K562 (cell line): ENCODE measurements at regions not wholly inside any gene's neighbourhood (a gene's known extent, or its start where the extent isn't known, plus 50 kb on each side); places are given as distances from the start of the nearest gene placed in this dataset.
A peak's percentile ranks its signal among the peaks of the same experiment; 100 is the strongest.

ENCODE experiments used
- ATF1 ChIP-seq, 2 experiments: fragments of 450-650 bp in 1 of 2; IDR thresholded peaks; 2 replicates each; pipeline ENCODE4 v1.6.1; 2016; ENCODE audit warnings: missing compliant biosample characterization in 1 of 2, missing genetic modification characterization in 1 of 2
- BACH1 ChIP-seq: fragments of 200-800 bp; sonication (Bioruptor generic); IDR thresholded peaks from 2 replicates; pipeline ENCODE4 v1.6.1; 2016; ENCODE audit warnings: missing genetic modification characterization, missing compliant biosample characterization
- CBFA2T3 ChIP-seq: fragments of 450-650 bp; IDR thresholded peaks from 2 replicates; pipeline ENCODE4 v1.6.1; 2017
- CBX1 ChIP-seq: sonication (generic); IDR thresholded peaks from 2 replicates; pipeline ENCODE4 v1.6.1; 2016; ENCODE audit warnings: antibody characterized with exemption, low read depth, mild to moderate bottlenecking
- CXXC5 ChIP-seq: fragments of 250-450 bp; sonication (Bioruptor Pico); IDR thresholded peaks from 2 replicates; pipeline ENCODE4 v1.8.0; 2022; ENCODE audit warnings: inconsistent platforms, mild to moderate bottlenecking, moderate library complexity
- FOXA3 ChIP-seq, 2 experiments: fragments of 450-650 bp in 1 of 2; sonication (generic) in 1 of 2; formaldehyde crosslinking; IDR thresholded peaks in 1 of 2; conservative IDR thresholded peaks in 1 of 2; 2 replicates each; pipeline versions ENCODE4 v1.4.0 to v1.8.0; 2020 to 2022; ENCODE audit warnings: mild to moderate bottlenecking in 2 of 2, missing genetic modification reagents in 1 of 2
- GATAD2B ChIP-seq: fragments of 450-650 bp; IDR thresholded peaks from 2 replicates; pipeline ENCODE4 v1.6.1; 2017; ENCODE audit warnings: mild to moderate bottlenecking, borderline replicate concordance
- HCFC1 ChIP-seq: IDR thresholded peaks from 2 replicates; pipeline ENCODE4 v1.6.1; 2012; ENCODE audit warnings: low read depth, low read length, improper control_type of control experiment
- HDAC1 ChIP-seq, 2 experiments: fragments of 450-650 bp; IDR thresholded peaks; 2 replicates each; pipeline ENCODE4 v1.6.1; 2016 to 2017; ENCODE audit warnings: inconsistent platforms in 1 of 2, mild to moderate bottlenecking in 1 of 2, moderate library complexity in 1 of 2
- KLF16 ChIP-seq: IDR thresholded peaks from 2 replicates; pipeline ENCODE4 v1.6.1; 2016; ENCODE audit warnings: antibody characterized with exemption
- MCM2 ChIP-seq: fragments of 450-650 bp; IDR thresholded peaks from 2 replicates; pipeline ENCODE4 v1.6.1; 2017; ENCODE audit warnings: low read depth, mild to moderate bottlenecking
- MTA1 ChIP-seq: fragments of 450-650 bp; IDR thresholded peaks from 2 replicates; pipeline ENCODE4 v1.6.1; 2017; ENCODE audit warnings: borderline replicate concordance
- MTA2 ChIP-seq: fragments of 450-650 bp; IDR thresholded peaks from 2 replicates; pipeline ENCODE4 v1.6.1; 2016; ENCODE audit warnings: low read depth
- MYNN ChIP-seq, 2 experiments: sonication (generic); formaldehyde crosslinking in 1 of 2; IDR thresholded peaks; 2 replicates each; pipeline versions ENCODE4 v1.5.0 to v1.6.1; 2016 to 2020; ENCODE audit warnings: antibody characterized with exemption in 1 of 2, missing genetic modification reagents in 1 of 2
- NCOR1 ChIP-seq: fragments of 450-650 bp; IDR thresholded peaks from 2 replicates; pipeline ENCODE4 v1.6.1; 2016; ENCODE audit warnings: mild to moderate bottlenecking, moderate library complexity
- NFIC ChIP-seq: fragments of 450-650 bp; IDR thresholded peaks from 2 replicates; pipeline ENCODE4 v1.6.1; 2017; ENCODE audit warnings: mild to moderate bottlenecking, inconsistent platforms
- PHF8 ChIP-seq: fragments of 200-600 bp; sonication (generic); IDR thresholded peaks from 2 replicates; pipeline ENCODE4 v1.6.1; 2012; ENCODE audit warnings: mixed run types, mild to moderate bottlenecking, inconsistent platforms, low read length, moderate library complexity, borderline replicate concordance
- PRPF4 ChIP-seq: fragments of 200-400 bp; formaldehyde crosslinking; IDR thresholded peaks from one replicate; pipeline ENCODE4 v1.6.1; 2017; ENCODE audit warnings: low read length, low read depth, mild to moderate bottlenecking; ENCODE audit not compliant: insufficient read depth, poor library complexity, severe bottlenecking
- RBM34 ChIP-seq: fragments of 200-400 bp; formaldehyde crosslinking; IDR thresholded peaks from 2 replicates; pipeline ENCODE4 v1.6.1; 2018; ENCODE audit warnings: low read length, borderline replicate concordance; ENCODE audit not compliant: insufficient read depth
- SMARCA4 ChIP-seq: fragments of 450-650 bp; IDR thresholded peaks from 2 replicates; pipeline ENCODE4 v1.6.1; 2016
- TEAD4 ChIP-seq, 2 experiments: sonication (generic) in 1 of 2; formaldehyde crosslinking in 1 of 2; IDR thresholded peaks; 2 replicates each; pipeline versions ENCODE4 v1.6.1 to v1.8.0; 2012 to 2022; ENCODE audit warnings: borderline replicate concordance in 1 of 2, inconsistent platforms in 1 of 2, low read length in 1 of 2, mild to moderate bottlenecking in 1 of 2, missing genetic modification reagents in 1 of 2
- ZBTB7A ChIP-seq: IDR thresholded peaks from 2 replicates; pipeline ENCODE4 v1.6.1; 2011; ENCODE audit warnings: low read depth, mild to moderate bottlenecking, low read length, moderate library complexity, borderline replicate concordance; ENCODE audit not compliant: control insufficient read depth
- TF ChIP-seq, protein P1 (sequence below): fragments of 450-650 bp; formaldehyde crosslinking; IDR thresholded peaks from 2 replicates; pipeline ENCODE4 v1.4.0; 2022; ENCODE audit warnings: mild to moderate bottlenecking, moderate library complexity
- TF ChIP-seq, protein P2 (sequence below): fragments of 450-650 bp; IDR thresholded peaks from 2 replicates; pipeline ENCODE4 v1.6.1; 2017; ENCODE audit warnings: mild to moderate bottlenecking, moderate library complexity
- TF ChIP-seq, protein P3 (sequence below): sonication (generic); formaldehyde crosslinking; IDR thresholded peaks from 2 replicates; pipeline ENCODE4 v1.8.1; 2023; ENCODE audit warnings: mild to moderate bottlenecking, missing genetic modification reagents
- TF ChIP-seq, protein P4 (sequence below): fragments of 450-650 bp; formaldehyde crosslinking; IDR thresholded peaks from 2 replicates; pipeline ENCODE4 v1.4.0; 2020; ENCODE audit warnings: mild to moderate bottlenecking

DNA sequence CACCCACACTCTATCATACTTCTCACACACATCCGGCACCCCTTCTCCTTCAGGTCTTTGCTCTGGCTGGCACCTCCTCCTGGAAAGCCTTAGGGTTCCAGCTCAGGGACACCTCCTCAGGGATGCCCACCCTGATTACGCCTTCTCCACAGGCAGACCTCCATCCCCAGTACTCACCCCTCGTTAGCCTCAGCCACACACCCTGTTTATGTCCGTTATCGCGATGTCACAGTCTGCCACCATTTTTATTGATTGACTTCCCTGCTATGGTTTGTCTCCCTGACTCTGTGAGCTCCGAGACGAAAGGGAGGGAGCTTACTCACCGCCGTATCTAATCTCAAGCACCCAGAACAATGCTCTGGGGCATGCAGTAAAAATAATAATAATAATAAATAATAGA is 191.7 kb upstream of the LHX5 start (continued):
- TF ChIP-seq MTA2: peak; percentile 57; the same call in 1 of the 2 replicates
- TF ChIP-seq, protein P1, sequence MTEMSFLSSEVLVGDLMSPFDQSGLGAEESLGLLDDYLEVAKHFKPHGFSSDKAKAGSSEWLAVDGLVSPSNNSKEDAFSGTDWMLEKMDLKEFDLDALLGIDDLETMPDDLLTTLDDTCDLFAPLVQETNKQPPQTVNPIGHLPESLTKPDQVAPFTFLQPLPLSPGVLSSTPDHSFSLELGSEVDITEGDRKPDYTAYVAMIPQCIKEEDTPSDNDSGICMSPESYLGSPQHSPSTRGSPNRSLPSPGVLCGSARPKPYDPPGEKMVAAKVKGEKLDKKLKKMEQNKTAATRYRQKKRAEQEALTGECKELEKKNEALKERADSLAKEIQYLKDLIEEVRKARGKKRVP (CRISPR knock-in tag): no peak
- peak; percentile 29; the same call in 1 of the 2 replicates for TF ChIP-seq ZBTB7A
- no peak for TF ChIP-seq ATF1 (CRISPR knock-in tag; IDR thresholded peaks at IDR 0.05)
- TF ChIP-seq ATF1 (tag; IDR thresholded peaks at IDR 0.05): peak; percentile 20; the same call in 1 of the 2 replicates
- TF ChIP-seq, protein P2, sequence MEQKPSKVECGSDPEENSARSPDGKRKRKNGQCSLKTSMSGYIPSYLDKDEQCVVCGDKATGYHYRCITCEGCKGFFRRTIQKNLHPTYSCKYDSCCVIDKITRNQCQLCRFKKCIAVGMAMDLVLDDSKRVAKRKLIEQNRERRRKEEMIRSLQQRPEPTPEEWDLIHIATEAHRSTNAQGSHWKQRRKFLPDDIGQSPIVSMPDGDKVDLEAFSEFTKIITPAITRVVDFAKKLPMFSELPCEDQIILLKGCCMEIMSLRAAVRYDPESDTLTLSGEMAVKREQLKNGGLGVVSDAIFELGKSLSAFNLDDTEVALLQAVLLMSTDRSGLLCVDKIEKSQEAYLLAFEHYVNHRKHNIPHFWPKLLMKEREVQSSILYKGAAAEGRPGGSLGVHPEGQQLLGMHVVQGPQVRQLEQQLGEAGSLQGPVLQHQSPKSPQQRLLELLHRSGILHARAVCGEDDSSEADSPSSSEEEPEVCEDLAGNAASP: no peak
- TF ChIP-seq CBX1: no peak; the same call in 1 of the 2 replicates
- peak; percentile 85 for TF ChIP-seq SMARCA4
- no peak for TF ChIP-seq PRPF4
- 0 out of 2 replicates have a peak, but pooled peaks have one; percentile 17 for TF ChIP-seq CXXC5 (CRISPR knock-in tag)
- TF ChIP-seq HCFC1: no peak
- TF ChIP-seq MTA1: 0 out of 2 replicates have a peak, but pooled peaks have one; percentile 33
- TF ChIP-seq, protein P3, sequence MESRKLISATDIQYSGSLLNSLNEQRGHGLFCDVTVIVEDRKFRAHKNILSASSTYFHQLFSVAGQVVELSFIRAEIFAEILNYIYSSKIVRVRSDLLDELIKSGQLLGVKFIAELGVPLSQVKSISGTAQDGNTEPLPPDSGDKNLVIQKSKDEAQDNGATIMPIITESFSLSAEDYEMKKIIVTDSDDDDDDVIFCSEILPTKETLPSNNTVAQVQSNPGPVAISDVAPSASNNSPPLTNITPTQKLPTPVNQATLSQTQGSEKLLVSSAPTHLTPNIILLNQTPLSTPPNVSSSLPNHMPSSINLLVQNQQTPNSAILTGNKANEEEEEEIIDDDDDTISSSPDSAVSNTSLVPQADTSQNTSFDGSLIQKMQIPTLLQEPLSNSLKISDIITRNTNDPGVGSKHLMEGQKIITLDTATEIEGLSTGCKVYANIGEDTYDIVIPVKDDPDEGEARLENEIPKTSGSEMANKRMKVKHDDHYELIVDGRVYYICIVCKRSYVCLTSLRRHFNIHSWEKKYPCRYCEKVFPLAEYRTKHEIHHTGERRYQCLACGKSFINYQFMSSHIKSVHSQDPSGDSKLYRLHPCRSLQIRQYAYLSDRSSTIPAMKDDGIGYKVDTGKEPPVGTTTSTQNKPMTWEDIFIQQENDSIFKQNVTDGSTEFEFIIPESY (CRISPR knock-in tag): no peak
- no peak for TF ChIP-seq RBM34
- peak; percentile 88 for TF ChIP-seq NCOR1
- TF ChIP-seq BACH1 (tag): no peak
- peak; percentile 58; the same call in 1 of the 2 replicates for TF ChIP-seq KLF16
- TF ChIP-seq FOXA3 (CRISPR knock-in tag; conservative IDR thresholded peaks at IDR 0.05 in 1 of 2, IDR thresholded peaks at IDR 0.05 in 1 of 2): no peak
- no peak; the same call in 1 of the 2 replicates for TF ChIP-seq MYNN (IDR thresholded peaks at IDR 0.05)
- TF ChIP-seq MYNN (CRISPR knock-in tag; IDR thresholded peaks at IDR 0.05): no peak
- TF ChIP-seq CBFA2T3: peak; percentile 93
- peak; percentile 79 for TF ChIP-seq TEAD4 (IDR thresholded peaks at IDR 0.05; ENCODE audit: low read length)
- TF ChIP-seq TEAD4 (CRISPR knock-in tag; IDR thresholded peaks at IDR 0.05; ENCODE audit: borderline replicate concordance): no peak
- TF ChIP-seq, protein P4, sequence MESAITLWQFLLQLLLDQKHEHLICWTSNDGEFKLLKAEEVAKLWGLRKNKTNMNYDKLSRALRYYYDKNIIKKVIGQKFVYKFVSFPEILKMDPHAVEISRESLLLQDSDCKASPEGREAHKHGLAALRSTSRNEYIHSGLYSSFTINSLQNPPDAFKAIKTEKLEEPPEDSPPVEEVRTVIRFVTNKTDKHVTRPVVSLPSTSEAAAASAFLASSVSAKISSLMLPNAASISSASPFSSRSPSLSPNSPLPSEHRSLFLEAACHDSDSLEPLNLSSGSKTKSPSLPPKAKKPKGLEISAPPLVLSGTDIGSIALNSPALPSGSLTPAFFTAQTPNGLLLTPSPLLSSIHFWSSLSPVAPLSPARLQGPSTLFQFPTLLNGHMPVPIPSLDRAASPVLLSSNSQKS (CRISPR knock-in tag): no peak
- TF ChIP-seq NFIC: peak; percentile 65
- no peak for TF ChIP-seq MCM2
- TF ChIP-seq HDAC1 (IDR thresholded peaks at IDR 0.05): peak in 1 of 2 experiments; percentile 56; a peak in 2 of 4 replicates
- no peak for TF ChIP-seq GATAD2B
- TF ChIP-seq PHF8: no peak
